ENCODE measurements at regions not wholly inside any gene's neighbourhood (a gene's known extent, or its start where the extent isn't known, plus 50 kb on each side); places are given as distances from the start of the nearest gene placed in this dataset.
"Not testable (repeated sequence)": the region's sequence is repeated elsewhere in the genome, so short reads cannot be mapped to it uniquely, and the experiment has no call there.

- ChIA-PET CTCF (no interaction called here), POLR2A (no interaction called here)
- Mint-ChIP-seq H3K27ac (no peak overlapping the region), H3K4me3 (no peak overlapping the region), H3K9me3 (no peaks in the 10 kb centered on the region), H3K4me1 (no peaks in the 10 kb centered on the region), H3K27me3 (no peaks in the 10 kb centered on the region), H3K36me3 (ENCODE audit: low read depth) (no peaks in the 10 kb centered on the region)
- no peak for DNase-seq
Observed at GRCh38 chr18:6566338-6566911, 151.7 kb upstream of the L3MBTL4 start.

DNA sequence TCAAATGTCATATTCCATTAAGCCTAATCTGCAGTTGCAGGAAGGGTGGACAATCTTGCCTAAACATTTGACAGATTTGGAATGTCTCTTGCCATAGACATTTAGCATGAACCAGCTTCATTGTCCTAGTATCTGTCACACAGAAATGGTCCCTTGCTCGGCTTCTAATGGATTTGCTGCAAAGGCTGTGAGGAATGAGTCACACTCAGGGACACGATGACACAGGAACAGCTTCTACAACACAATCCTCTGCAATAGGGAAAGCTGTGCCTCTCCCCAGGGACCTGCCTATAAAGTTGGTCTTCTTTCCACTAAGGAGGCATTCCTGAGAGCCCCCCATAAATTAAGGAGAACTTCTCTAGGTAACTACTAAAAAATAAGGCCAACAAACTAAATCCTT lies 155.1 kb upstream of the L3MBTL4 start:
- ChIA-PET POLR2A (no interaction called here), CTCF (no interaction called here)
- Mint-ChIP-seq H3K4me1 (no peaks in the 10 kb centered on the region), H3K9me3 (peaks cover 2% of the 10 kb centered on the region), H3K4me3 (no peak overlapping the region), H3K27me3 (no peaks in the 10 kb centered on the region), H3K36me3 (ENCODE audit: low read depth) (no peaks in the 10 kb centered on the region), H3K27ac (no peak overlapping the region)
- DNase-seq = no peak

- Mint-ChIP-seq H3K4me3 (no peak overlapping the region), H3K9me3 (peaks cover 2% of the 10 kb centered on the region), H3K27ac (no peak overlapping the region), H3K27me3 (no peaks in the 10 kb centered on the region), H3K4me1 (no peaks in the 10 kb centered on the region), H3K36me3 (ENCODE audit: low read depth) (no peaks in the 10 kb centered on the region)
- ChIA-PET POLR2A (no interaction called here), CTCF (no interaction called here)
- DNase-seq = no peak
Observed at GRCh38 chr18:6570581-6571238, 156.0 kb upstream of the L3MBTL4 start.

DNA sequence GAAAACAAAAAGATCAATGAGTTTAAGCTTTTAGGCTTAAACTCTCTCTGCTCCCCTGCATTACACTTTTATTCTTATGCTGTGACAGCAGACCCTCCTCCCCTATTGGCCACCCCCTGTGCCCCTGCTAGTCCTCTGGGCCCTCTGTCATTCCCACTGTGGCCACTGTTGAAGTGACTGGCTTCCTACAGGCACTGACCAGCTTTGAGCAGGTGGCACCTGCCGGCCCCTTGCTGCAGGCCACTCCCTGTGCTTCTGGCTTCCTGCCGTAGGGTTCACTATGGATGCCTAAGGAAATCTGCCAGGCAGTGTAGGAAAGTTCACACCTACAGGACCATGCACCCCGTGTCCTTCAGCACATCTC lies 156.5 kb upstream of the L3MBTL4 start:
- H3K27me3 Mint-ChIP-seq = no peaks in the 10 kb centered on the region
- H3K36me3 Mint-ChIP-seq (ENCODE audit: low read depth) = no peaks in the 10 kb centered on the region
- ChIA-PET CTCF (no interaction called here), POLR2A (no interaction called here)
- H3K4me3 Mint-ChIP-seq = no peak overlapping the region
- peaks cover 2% of the 10 kb centered on the region for H3K9me3 Mint-ChIP-seq
- no peak overlapping the region for H3K27ac Mint-ChIP-seq
- no peak for DNase-seq
- H3K4me1 Mint-ChIP-seq = no peaks in the 10 kb centered on the region

DNA sequence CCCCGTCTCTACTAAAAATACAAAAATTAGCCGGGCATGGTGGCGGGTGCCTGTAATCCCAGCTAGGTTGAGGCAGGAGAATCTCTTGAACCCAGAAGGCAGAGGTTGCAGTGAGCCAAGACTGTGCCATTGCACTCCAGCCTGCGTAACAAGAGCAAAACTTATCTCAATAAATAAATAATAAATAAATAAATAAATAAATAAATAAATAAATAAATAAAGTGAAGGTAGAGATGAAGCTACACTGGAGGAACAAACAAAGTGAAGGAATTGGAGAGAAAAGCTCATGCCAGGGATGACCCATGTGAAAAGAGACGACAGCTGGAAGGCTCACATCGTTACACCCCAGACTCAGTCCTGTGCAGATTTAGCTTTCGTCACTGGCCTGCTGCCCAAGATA lies 157.3 kb upstream of the ARHGAP28 start:
- H3K27me3 Mint-ChIP-seq; DNase-seq; CTCF ChIA-PET; H3K9me3 Mint-ChIP-seq; H3K4me3 Mint-ChIP-seq; H3K36me3 Mint-ChIP-seq (ENCODE audit: low read depth); H3K27ac Mint-ChIP-seq; H3K4me1 Mint-ChIP-seq; POLR2A ChIA-PET: not testable (repeated sequence)

DNA sequence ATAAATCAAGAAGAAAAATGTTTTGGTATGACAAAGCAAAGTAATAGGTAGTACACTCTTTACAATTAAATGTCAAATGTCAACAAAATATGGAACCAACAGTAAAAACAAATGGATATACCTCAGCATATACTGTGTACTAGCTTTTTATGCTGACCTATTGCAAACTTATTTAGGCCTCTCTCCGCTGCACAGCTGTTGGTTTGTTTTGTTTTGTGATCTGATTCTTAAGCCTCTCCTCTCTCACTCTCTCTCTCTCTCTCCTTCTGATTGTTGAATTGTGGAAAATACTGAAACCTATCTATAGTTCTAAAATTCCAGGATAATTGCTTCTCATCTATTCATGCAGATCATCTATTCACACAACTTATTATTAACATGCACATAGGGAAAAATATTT lies 154.9 kb upstream of the ARHGAP28 start:
- H3K27me3 Mint-ChIP-seq = no peaks in the 10 kb centered on the region
- no peak overlapping the region for H3K27ac Mint-ChIP-seq
- no peak overlapping the region for H3K4me3 Mint-ChIP-seq
- POLR2A ChIA-PET = no interaction called here
- CTCF ChIA-PET = no interaction called here
- no peaks in the 10 kb centered on the region for H3K36me3 Mint-ChIP-seq (ENCODE audit: low read depth)
- DNase-seq = no peak
- H3K9me3 Mint-ChIP-seq = peaks cover 2% of the 10 kb centered on the region
- no peaks in the 10 kb centered on the region for H3K4me1 Mint-ChIP-seq

DNA sequence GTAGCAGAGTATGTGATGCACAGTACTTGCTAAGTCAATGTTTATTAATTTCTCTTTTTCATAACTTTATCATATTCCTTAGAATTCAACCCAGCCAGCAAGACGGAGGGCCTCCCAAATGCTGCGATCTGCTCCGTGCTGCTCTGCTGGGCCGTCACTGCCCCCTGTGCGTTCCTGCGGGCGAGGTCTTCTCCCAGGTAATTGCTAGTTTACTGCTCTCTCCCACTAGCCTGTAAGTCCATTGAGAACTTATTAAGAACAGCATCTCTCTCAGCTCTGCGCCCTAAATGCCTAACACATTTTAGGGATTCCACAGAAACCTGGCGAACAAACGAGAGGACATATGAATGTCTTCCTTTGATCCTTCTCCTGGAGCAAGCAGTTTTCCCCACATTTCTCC lies 153.6 kb upstream of the ARHGAP28 start:
- H3K4me1 Mint-ChIP-seq = no peaks in the 10 kb centered on the region
- H3K4me3 Mint-ChIP-seq = no peak overlapping the region
- peaks cover 2% of the 10 kb centered on the region for H3K9me3 Mint-ChIP-seq
- no peaks in the 10 kb centered on the region for H3K36me3 Mint-ChIP-seq (ENCODE audit: low read depth)
- POLR2A ChIA-PET = no interaction called here
- H3K27me3 Mint-ChIP-seq = no peaks in the 10 kb centered on the region
- no peak for DNase-seq
- no peak overlapping the region for H3K27ac Mint-ChIP-seq
- CTCF ChIA-PET = no interaction called here

DNA sequence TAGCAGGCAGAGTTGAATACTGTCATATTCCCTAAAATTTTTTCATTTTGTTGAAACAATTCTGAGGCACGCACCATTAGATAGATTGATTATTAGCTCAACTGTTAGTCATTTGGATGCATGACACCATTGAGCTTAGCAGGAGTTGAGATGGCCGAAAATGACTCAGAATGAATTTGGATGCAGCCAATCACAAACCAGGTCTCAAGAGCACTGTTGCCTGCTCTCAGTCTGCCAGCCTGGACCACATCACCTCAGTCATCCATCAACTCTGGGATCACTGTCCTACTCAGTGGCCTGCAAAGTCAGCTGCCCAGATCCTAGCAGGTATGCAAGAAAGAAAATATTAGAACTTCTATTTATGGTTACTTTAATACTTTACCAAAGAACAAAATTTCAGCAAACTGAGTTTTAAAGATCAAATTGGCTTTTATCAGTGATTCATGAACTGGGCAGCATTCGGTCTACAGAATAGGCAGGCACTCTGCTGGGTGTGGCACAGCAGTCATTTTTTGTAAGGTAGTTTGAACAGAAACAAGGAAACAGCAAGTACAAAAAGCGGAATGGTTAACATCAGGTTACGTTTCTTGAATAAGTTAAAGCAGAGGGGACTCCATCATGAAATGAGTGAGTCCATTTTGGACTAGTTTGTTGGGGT lies 152.7 kb upstream of the ARHGAP28 start:
- Mint-ChIP-seq H3K4me3 (no peak overlapping the region), H3K4me1 (no peaks in the 10 kb centered on the region), H3K27me3 (no peaks in the 10 kb centered on the region), H3K36me3 (ENCODE audit: low read depth) (no peaks in the 10 kb centered on the region), H3K27ac (no peak overlapping the region), H3K9me3 (peaks cover 2% of the 10 kb centered on the region)
- ChIA-PET POLR2A (no interaction called here), CTCF (no interaction called here)
- DNase-seq = no peak

- no peaks in the 10 kb centered on the region for H3K4me1 Mint-ChIP-seq
- POLR2A ChIA-PET = no interaction called here
- no peak overlapping the region for H3K27ac Mint-ChIP-seq
- CTCF ChIA-PET = no interaction called here
- DNase-seq = no peak
- no peaks in the 10 kb centered on the region for H3K27me3 Mint-ChIP-seq
- no peaks in the 10 kb centered on the region for H3K36me3 Mint-ChIP-seq (ENCODE audit: low read depth)
- peaks cover 2% of the 10 kb centered on the region for H3K9me3 Mint-ChIP-seq
- H3K4me3 Mint-ChIP-seq = no peak overlapping the region
Observed at GRCh38 chr18:6578686-6579085, 150.8 kb upstream of the ARHGAP28 start.

GRCh38 chr18:6579486-6579885 lies 150.0 kb upstream of the ARHGAP28 start:
- Mint-ChIP-seq H3K4me1 (no peaks in the 10 kb centered on the region), H3K9me3 (peaks cover 2% of the 10 kb centered on the region), H3K27me3 (no peaks in the 10 kb centered on the region), H3K27ac (no peak overlapping the region), H3K4me3 (no peak overlapping the region), H3K36me3 (ENCODE audit: low read depth) (no peaks in the 10 kb centered on the region)
- ChIA-PET POLR2A (no interaction called here), CTCF (no interaction called here)
- no peak for DNase-seq

DNA sequence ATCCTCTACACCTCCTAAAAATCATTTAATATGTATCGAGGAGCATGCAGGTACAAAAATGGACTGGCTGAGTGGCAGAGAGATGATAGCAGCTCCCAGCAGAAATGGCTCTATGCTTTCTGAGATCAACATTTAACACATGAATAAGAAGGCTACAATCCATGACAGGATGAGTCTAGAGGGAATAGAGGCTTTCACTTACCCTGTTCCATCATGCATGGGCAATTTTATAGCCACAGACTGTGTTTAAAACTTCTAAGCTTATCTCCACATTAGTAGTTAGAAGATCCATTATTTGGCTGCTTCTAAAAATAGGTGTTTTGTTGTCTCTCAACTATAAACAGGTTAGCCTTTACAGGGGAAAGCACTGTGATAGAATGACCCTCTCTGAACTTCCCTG lies 149.1 kb upstream of the ARHGAP28 start:
- Mint-ChIP-seq H3K36me3 (ENCODE audit: low read depth) (no peaks in the 10 kb centered on the region), H3K4me3 (no peak overlapping the region), H3K9me3 (no peaks in the 10 kb centered on the region), H3K27ac (no peak overlapping the region), H3K27me3 (no peaks in the 10 kb centered on the region), H3K4me1 (no peaks in the 10 kb centered on the region)
- ChIA-PET POLR2A (no interaction called here), CTCF (no interaction called here)
- no peak for DNase-seq

DNA sequence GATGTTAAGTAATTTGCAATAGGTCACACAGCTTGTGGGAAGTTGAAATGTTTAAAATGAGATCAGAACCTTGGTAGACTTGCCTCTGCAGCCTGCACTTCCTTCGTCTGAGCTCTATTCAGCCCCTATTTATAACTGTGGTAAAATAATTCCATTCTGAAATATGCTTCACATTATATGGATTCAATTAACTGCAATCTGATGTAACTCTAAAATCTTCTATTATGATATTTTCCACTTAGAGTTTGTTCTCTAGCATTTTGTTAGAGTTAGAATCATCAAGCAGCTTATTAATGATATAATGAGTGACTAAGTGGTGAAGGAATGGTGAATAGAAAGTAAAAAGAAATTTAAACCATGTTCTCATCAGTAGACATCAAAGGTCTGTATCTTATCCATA lies 139.6 kb upstream of the ARHGAP28 start:
- ChIA-PET POLR2A (no interaction called here), CTCF (no interaction called here)
- H3K27ac Mint-ChIP-seq = no peak overlapping the region
- H3K4me3 Mint-ChIP-seq = no peak overlapping the region
- no peaks in the 10 kb centered on the region for H3K9me3 Mint-ChIP-seq
- DNase-seq = no peak
- H3K36me3 Mint-ChIP-seq (ENCODE audit: low read depth) = no peaks in the 10 kb centered on the region
- H3K4me1 Mint-ChIP-seq = no peaks in the 10 kb centered on the region
- H3K27me3 Mint-ChIP-seq = no peaks in the 10 kb centered on the region

DNA sequence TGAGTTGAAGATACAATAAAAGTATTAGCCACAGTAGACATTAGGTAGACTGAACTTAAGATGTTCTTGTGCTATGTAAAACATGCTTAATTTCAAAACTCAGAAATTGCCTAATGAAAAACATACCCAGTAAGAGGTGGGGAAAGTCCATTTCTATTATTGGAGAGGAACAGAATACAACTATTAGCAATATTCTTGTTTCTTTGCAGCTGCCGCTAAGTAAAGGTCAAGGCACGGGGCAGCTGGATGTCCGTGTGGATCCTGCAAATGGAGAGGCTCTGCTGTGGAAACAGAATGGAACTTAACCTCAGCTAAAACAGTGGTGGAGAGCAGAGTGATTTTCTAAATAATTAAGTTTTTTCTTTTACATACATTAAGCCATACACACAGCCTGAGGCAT lies 139.2 kb upstream of the ARHGAP28 start:
- H3K27me3 Mint-ChIP-seq = no peaks in the 10 kb centered on the region
- DNase-seq = no peak
- H3K9me3 Mint-ChIP-seq = no peaks in the 10 kb centered on the region
- H3K4me3 Mint-ChIP-seq = no peak overlapping the region
- no peaks in the 10 kb centered on the region for H3K36me3 Mint-ChIP-seq (ENCODE audit: low read depth)
- H3K27ac Mint-ChIP-seq = no peak overlapping the region
- no peaks in the 10 kb centered on the region for H3K4me1 Mint-ChIP-seq
- CTCF ChIA-PET = no interaction called here
- POLR2A ChIA-PET = no interaction called here

- no peaks in the 10 kb centered on the region for H3K4me1 Mint-ChIP-seq
- H3K9me3 Mint-ChIP-seq = no peaks in the 10 kb centered on the region
Observed at GRCh38 chr18:6591491-6591890, 138.0 kb upstream of the ARHGAP28 start.

More at GRCh38 chr18:6591491-6591890, 138.0 kb upstream of the ARHGAP28 start:
- Mint-ChIP-seq H3K27me3 (no peaks in the 10 kb centered on the region), H3K4me3 (no peak overlapping the region), H3K36me3 (ENCODE audit: low read depth) (no peaks in the 10 kb centered on the region), H3K27ac (no peak overlapping the region)
- ChIA-PET CTCF (no interaction called here), POLR2A (no interaction called here)
- DNase-seq = no peak

Measured in activated CD4-positive, alpha-beta T cell treated with anti-CD3 and anti-CD28 coated beads, Interleukin-2, amount 10 ng/mL, durations not matched to agents 7 days and 5 days (primary cell).